Activated effector memory CD4-positive, alpha-beta T cell treated with anti-CD3 and anti-CD28 coated beads, Interleukin-2, amount 50 U/mL, for 16 hours (primary cell): ENCODE measurements at regions not wholly inside any gene's neighbourhood (a gene's known extent, or its start where the extent isn't known, plus 50 kb on each side); places are given as distances from the start of the nearest gene placed in this dataset.
"Not testable (repeated sequence)": the region's sequence is repeated elsewhere in the genome, so short reads cannot be mapped to it uniquely, and the experiment has no call there.

Source experiments
- DNase-seq: peaks from one replicate; pipeline ENCODE4 v3.0.0-alpha.2; 2020

GRCh38 chr5:130549884-130550561 lies 615.0 kb downstream of the HINT1 start:
- DNase-seq: no peak

- no peak for DNase-seq
Observed at GRCh38 chr5:130546211-130546610, 618.8 kb downstream of the HINT1 start.

GRCh38 chr5:130545291-130545690 lies 619.8 kb downstream of the HINT1 start:
- no peak for DNase-seq

- DNase-seq: no peak
Observed at GRCh38 chr5:130541617-130542221, 623.3 kb downstream of the HINT1 start.

GRCh38 chr5:130536691-130537090 lies 628.4 kb downstream of the HINT1 start:
- no peak for DNase-seq

GRCh38 chr5:130532786-130533185 lies 628.5 kb downstream of the CHSY3 start:
- DNase-seq: no peak

- DNase-seq: no peak
Observed at GRCh38 chr5:130529511-130530485, 625.5 kb downstream of the CHSY3 start.

- no peak for DNase-seq
Observed at GRCh38 chr5:130529111-130529510, 624.8 kb downstream of the CHSY3 start.

- no peak for DNase-seq
Observed at GRCh38 chr5:130528474-130528873, 624.2 kb downstream of the CHSY3 start.

- DNase-seq: no peak
Observed at GRCh38 chr5:130526708-130527107, 622.4 kb downstream of the CHSY3 start.

GRCh38 chr5:130520211-130520610 lies 615.9 kb downstream of the CHSY3 start:
- no peak for DNase-seq

GRCh38 chr5:130514984-130515690 lies 610.9 kb downstream of the CHSY3 start:
- DNase-seq: no peak

- no peak for DNase-seq
Observed at GRCh38 chr5:130502702-130503101, 598.4 kb downstream of the CHSY3 start.

- DNase-seq: no peak
Observed at GRCh38 chr5:130501151-130501865, 597.0 kb downstream of the CHSY3 start.

GRCh38 chr5:130500495-130500894 lies 596.2 kb downstream of the CHSY3 start:
- DNase-seq: not testable (repeated sequence)

GRCh38 chr5:130496215-130496614 lies 592.0 kb downstream of the CHSY3 start:
- no peak for DNase-seq

- DNase-seq: no peak
Observed at GRCh38 chr5:130488252-130488651, 584.0 kb downstream of the CHSY3 start.

- DNase-seq: no peak
Observed at GRCh38 chr5:130479045-130479804, 575.0 kb downstream of the CHSY3 start.

- DNase-seq: no peak
Observed at GRCh38 chr5:130476325-130476724, 572.1 kb downstream of the CHSY3 start.

- no peak for DNase-seq
Observed at GRCh38 chr5:130462516-130462915, 558.3 kb downstream of the CHSY3 start.

GRCh38 chr5:130455175-130455574 lies 550.9 kb downstream of the CHSY3 start:
- no peak for DNase-seq

- no peak for DNase-seq
Observed at GRCh38 chr5:130452744-130453143, 548.5 kb downstream of the CHSY3 start.
